D721Med (cell line): ENCODE measurements at regions not wholly inside any gene's neighbourhood (a gene's known extent, or its start where the extent isn't known, plus 50 kb on each side); places are given as distances from the start of the nearest gene placed in this dataset.
A peak's percentile ranks its signal among the peaks of the same experiment; 100 is the strongest.

Source experiments
- DNase-seq: peaks from one replicate; pipeline ENCODE4 v3.0.0; 2011; ENCODE audit warnings: low spot score; ENCODE audit not compliant: insufficient read length
- FAIRE-seq: peaks from 2 replicates; lab custom pipeline; 2011; peaks lifted over from hg19 to GRCh38; lab: Jason Lieb, UNC
- CTCF ChIP-seq: IDR thresholded peaks from 2 replicates; pipeline ENCODE4 v1.5.1; 2012; ENCODE audit warnings: mild to moderate bottlenecking, control low read depth; ENCODE audit not compliant: insufficient read depth; ENCODE audit errors: missing control alignments

GRCh38 chr13:68808456-68808855 is 1299.2 kb upstream of the ATXN8OS start:
- FAIRE-seq (no peak), DNase-seq (no peak)
- no peak for TF ChIP-seq CTCF

GRCh38 chr13:68806125-68806524 is 1301.5 kb upstream of the ATXN8OS start:
- no peak for DNase-seq
- no peak for FAIRE-seq
- TF ChIP-seq CTCF: no peak

- no peak for TF ChIP-seq CTCF
- no peak for FAIRE-seq
These were observed 1323.4 kb upstream of the ATXN8OS start for GRCh38 chr13:68784275-68784674.

GRCh38 chr13:68759617-68760016 is 1348.0 kb upstream of the ATXN8OS start:
- TF ChIP-seq CTCF: no peak
- FAIRE-seq: no peak
- no peak for DNase-seq

More at GRCh38 chr13:68784275-68784674, 1323.4 kb upstream of the ATXN8OS start:
- DNase-seq: no peak

GRCh38 chr13:68749796-68750195 is 1357.8 kb upstream of the ATXN8OS start:
- no peak for TF ChIP-seq CTCF
- no peak for DNase-seq
- FAIRE-seq: no peak

- peak; percentile 44 for FAIRE-seq
- DNase-seq: no peak
These were observed 1359.6 kb upstream of the ATXN8OS start for GRCh38 chr13:68748038-68748437.

GRCh38 chr13:68745502-68745901 is 1362.1 kb upstream of the ATXN8OS start:
- FAIRE-seq: no peak
- DNase-seq: no peak
- no peak for TF ChIP-seq CTCF

More at GRCh38 chr13:68748038-68748437, 1359.6 kb upstream of the ATXN8OS start:
- no peak for TF ChIP-seq CTCF
